Astrocyte of the spinal cord (primary cell): ENCODE measurements at regions not wholly inside any gene's neighbourhood (a gene's known extent, or its start where the extent isn't known, plus 50 kb on each side); places are given as distances from the start of the nearest gene placed in this dataset.

Source experiments
- DNase-seq: peaks from one replicate; pipeline ENCODE4 v3.0.0; 2011; ENCODE audit warnings: low read depth, low spot score
- H3K4me3 ChIP-seq: 2 replicates; pipeline ENCODE4 v1.5.1; 2011; ENCODE audit warnings: low read depth, mild to moderate bottlenecking, low read length, moderate library complexity
- in situ Hi-C: cut with HindIII; loops from 2 replicates; pipeline ENCODE4 v1.10.0; 2017; ENCODE audit warnings: low sequenced_read_pairs
- TF ChIP-seq, protein P1 (sequence below): IDR thresholded peaks from 2 replicates; pipeline ENCODE4 v1.5.1; 2012; ENCODE audit warnings: low read depth, mild to moderate bottlenecking, low read length, inconsistent platforms

DNA sequence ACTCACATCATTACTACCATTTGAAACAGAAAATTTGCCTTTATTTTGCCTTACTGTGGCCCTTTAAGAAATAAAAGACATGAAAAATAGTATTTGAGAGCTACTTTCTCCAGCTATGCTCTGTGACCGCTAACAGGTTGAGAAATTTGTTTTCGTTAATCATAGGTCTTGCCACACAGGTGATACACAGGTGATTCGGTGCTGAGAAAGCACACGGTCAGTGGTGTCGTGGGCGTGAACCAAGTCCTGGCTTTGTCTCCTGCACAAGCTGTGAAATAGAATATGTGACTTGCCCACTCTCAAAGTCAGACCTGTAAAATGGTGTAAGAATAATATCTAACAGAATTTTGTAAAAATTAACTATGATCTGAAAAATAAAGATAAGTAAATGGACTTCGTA, 155.3 kb upstream of the SLC39A10 start:
- no peak for DNase-seq
- H3K4me3 ChIP-seq: no peak overlapping the region
- TF ChIP-seq, protein P1, sequence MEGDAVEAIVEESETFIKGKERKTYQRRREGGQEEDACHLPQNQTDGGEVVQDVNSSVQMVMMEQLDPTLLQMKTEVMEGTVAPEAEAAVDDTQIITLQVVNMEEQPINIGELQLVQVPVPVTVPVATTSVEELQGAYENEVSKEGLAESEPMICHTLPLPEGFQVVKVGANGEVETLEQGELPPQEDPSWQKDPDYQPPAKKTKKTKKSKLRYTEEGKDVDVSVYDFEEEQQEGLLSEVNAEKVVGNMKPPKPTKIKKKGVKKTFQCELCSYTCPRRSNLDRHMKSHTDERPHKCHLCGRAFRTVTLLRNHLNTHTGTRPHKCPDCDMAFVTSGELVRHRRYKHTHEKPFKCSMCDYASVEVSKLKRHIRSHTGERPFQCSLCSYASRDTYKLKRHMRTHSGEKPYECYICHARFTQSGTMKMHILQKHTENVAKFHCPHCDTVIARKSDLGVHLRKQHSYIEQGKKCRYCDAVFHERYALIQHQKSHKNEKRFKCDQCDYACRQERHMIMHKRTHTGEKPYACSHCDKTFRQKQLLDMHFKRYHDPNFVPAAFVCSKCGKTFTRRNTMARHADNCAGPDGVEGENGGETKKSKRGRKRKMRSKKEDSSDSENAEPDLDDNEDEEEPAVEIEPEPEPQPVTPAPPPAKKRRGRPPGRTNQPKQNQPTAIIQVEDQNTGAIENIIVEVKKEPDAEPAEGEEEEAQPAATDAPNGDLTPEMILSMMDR: no peak
- in situ Hi-C loops: no loop called here

DNA sequence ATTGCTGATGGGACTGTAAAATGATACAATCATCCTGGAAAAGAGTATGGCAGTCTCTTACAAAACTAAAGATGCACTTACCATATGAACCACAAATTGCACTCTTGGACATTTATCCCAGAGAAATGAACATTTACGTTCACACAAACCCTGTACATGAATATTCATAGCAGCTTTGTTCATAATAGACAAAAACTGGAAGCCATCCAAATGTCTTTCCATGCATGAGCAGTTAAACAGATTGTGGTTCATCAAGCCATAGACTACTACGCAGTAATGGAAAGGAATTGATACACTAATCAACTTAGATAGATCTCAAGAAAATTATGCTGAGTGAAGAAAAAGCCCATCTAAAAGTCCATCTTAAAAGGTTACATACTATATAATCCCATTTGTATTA, 156.1 kb upstream of the SLC39A10 start:
- DNase-seq: no peak
- TF ChIP-seq, protein P1: no peak
- H3K4me3 ChIP-seq: no peak overlapping the region
- in situ Hi-C loops: no loop called here

DNA sequence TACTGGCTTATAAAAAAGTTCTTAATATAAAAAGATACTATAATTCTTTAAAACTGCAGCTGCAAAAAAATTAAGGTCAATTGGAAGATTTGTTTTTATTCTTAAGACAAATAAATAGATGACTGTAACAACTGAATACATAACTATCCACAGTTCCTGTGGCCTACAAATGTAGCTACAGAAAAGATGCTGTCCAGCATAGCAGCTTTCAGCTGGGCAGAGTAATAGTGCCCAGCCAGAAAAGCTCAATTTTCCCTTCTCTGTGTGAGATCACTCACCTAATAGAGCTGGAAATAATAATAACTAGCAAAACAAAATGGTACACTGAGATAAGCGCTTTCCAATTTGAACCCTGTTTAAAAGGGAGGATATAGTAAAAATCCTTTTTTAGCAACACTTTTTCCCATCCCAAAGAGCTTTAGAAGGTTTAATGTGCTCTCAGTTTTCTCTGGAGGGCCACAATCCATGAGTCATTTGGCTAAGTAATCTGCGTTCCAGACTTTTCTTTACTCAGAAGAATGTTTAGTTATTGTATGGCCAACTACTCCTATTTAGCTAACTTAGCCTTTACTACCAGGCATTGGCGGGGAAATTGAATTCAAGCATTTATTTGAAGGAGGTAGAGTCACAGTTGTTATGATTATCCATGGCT, 158.1 kb upstream of the SLC39A10 start:
- in situ Hi-C loops: no loop called here
- TF ChIP-seq, protein P1: no peak
- no peak overlapping the region for H3K4me3 ChIP-seq
- DNase-seq: peak; percentile 68

DNA sequence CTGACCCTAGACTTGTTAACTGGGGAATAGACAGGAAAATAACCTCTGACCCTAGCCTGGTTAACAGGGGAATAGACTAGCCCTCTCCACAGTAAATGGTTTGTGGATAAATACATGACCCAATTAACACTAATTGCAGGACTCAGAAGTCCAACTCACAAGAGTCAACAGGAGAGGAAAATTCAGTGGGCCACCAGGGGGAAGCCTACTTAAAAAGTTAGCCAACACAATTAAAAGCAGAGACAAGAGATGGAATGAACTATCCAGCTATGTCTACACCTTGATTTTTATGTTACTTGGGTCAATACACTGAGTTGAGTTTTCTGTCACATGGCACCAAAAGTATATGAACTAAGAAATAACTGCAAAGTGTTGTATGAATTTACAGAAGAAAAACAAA, 158.8 kb upstream of the SLC39A10 start:
- in situ Hi-C loops: no loop called here
- TF ChIP-seq, protein P1: peak; percentile 18
- H3K4me3 ChIP-seq: no peak overlapping the region
- no peak for DNase-seq

DNA sequence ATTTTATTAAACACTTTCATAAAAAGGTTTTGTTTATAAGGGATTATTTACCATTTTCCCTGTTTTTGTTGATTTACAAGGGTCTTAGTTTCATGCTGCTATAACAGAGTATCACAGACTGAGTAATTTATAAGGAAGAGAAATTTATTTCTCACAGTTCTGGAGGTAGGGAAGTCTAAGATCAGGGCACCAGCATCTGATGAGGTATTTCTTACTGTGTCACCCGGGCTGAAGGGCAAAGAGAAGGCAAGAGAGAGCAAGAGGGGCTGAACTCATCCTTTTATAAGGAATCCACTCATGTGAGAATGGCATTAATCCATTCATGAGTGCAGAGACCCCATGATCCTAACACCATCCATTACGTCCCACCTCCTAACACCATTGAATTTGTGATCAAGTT, 160.0 kb upstream of the SLC39A10 start:
- DNase-seq: no peak
- H3K4me3 ChIP-seq: no peak overlapping the region
- in situ Hi-C loops: no loop called here
- TF ChIP-seq, protein P1: no peak

DNA sequence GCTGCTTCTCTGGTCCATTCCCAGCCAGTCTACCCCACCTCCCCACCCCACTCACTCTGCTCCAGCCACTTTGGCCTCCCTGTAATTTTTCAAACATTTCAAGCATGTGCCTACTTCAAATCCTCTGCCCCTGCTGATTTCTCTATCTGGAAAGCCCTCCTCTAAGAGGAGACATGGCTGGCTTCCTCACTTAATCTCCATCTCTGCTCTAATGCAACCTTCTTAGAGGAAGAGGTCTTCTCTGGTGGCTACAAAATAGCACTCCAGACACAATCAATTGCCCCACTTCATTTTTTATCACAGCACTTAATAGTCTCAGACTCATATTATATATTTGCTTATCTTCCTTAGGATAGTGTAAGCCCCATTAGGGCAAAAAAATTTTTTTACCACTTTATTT, 161.1 kb upstream of the SLC39A10 start:
- H3K4me3 ChIP-seq: no peak overlapping the region
- DNase-seq: no peak
- in situ Hi-C loops: no loop called here
- TF ChIP-seq, protein P1: no peak
